GM06990 (cell line): ENCODE measurements at regions not wholly inside any gene's neighbourhood (a gene's known extent, or its start where the extent isn't known, plus 50 kb on each side); places are given as distances from the start of the nearest gene placed in this dataset.

Experiments
- DNase-seq: peaks from one replicate; pipeline ENCODE4 v3.0.0-alpha.2; 2011; ENCODE audit not compliant: insufficient read length; ENCODE audit errors: extremely low read depth
- H3K27me3 ChIP-seq: replicated peaks from 2 replicates; pipeline ENCODE4 v1.6.0; 2011; ENCODE audit warnings: low read length; ENCODE audit not compliant: control insufficient read depth, insufficient read depth
- H3K36me3 ChIP-seq: 2 replicates; pipeline ENCODE4 v1.5.1; 2011; ENCODE audit warnings: low read length; ENCODE audit not compliant: control insufficient read depth, insufficient read depth
- H3K4me3 ChIP-seq: replicated peaks from 2 replicates; pipeline ENCODE4 v1.5.1; 2011; ENCODE audit warnings: low read depth, mild to moderate bottlenecking, control low read depth, low read length
- CTCF ChIP-seq: IDR thresholded peaks from 2 replicates; pipeline ENCODE4 v1.5.1; 2011; ENCODE audit warnings: low read length, control low read depth, mild to moderate bottlenecking, inconsistent platforms; ENCODE audit not compliant: insufficient read depth, poor library complexity, severe bottlenecking

DNA sequence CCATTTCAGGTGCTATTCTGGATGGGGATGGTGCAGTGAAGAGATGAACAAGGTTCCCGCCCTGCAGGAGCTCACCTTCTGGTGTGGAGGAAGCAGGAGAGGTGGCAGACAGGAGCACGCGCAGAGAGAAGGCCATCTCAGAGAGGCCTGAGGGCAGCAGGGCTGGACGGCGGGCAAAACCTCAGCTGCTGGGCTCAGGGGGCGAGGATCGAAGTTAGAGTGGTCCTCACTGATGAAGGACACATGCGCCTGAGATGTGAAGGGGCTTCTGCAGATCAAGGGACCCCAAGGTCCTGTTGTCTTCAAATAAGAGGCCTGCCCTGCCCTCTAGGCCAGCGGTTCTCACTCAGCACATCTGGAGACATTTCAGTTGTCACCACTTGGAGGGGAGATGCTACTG, 198.4 kb upstream of the PMEPA1 start:
- H3K4me3 ChIP-seq, result no peak overlapping the region
- no peaks in the 10 kb centered on the region for H3K36me3 ChIP-seq
- H3K27me3 ChIP-seq, result no peaks in the 10 kb centered on the region; the same call in 1 of the 2 replicates
- TF ChIP-seq CTCF, result no peak
- no peak for DNase-seq

GRCh38 chr20:57907131-57908000, 197.6 kb upstream of the PMEPA1 start:
- no peak for DNase-seq
- Histone ChIP-seq H3K27me3 (no peaks in the 10 kb centered on the region; the same call in 1 of the 2 replicates), H3K4me3 (no peak overlapping the region), H3K36me3 (no peaks in the 10 kb centered on the region)
- TF ChIP-seq CTCF, result no peak

GRCh38 chr20:57905448-57905847, 195.6 kb upstream of the PMEPA1 start:
- no peak overlapping the region for H3K4me3 ChIP-seq
- H3K27me3 ChIP-seq, result no peaks in the 10 kb centered on the region; the same call in none of the 2 replicates
- no peaks in the 10 kb centered on the region for H3K36me3 ChIP-seq

DNA sequence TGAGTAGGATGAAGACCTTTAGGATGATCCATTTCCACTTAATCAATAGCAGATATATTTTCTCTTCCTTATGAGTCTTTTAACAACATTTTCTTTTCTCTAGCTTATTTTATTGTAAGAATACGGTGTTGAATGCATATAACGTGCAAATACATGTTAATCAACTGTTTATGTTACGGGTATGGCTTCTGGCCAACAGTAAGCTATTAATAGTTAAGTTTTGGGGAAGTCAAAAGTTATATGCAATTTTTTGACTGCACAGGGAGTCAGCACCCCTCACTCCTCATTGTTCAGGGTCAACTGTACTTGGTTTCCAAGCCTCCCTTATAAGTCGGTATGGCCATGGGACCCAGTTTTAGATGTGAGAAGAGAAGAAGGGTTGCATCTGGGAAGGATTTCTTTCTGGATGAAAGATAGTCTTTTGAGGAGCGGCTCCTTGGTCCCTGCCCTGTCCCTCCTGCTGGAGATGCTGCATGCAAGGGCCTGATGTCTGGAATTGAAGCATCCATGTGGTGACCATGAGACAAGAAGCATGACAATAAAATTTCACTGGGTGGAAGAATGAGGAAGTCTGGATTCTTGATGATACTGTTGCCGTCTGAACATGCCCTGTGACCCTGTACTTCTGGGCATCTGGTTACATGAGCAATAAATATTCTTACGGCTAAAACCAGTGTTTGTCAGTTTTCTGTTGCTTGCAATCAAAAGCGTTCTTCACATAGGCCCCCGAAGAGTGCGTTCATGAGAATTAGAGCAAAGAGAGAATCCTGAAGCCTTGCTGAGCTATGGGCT, 194.7 kb upstream of the PMEPA1 start:
- H3K36me3 ChIP-seq, result no peaks in the 10 kb centered on the region
- no peak for TF ChIP-seq CTCF
- H3K4me3 ChIP-seq, result no peak overlapping the region
- DNase-seq, result no peak
- H3K27me3 ChIP-seq, result no peaks in the 10 kb centered on the region; the same call in none of the 2 replicates

More at GRCh38 chr20:57905448-57905847, 195.6 kb upstream of the PMEPA1 start:
- no peak for TF ChIP-seq CTCF
- DNase-seq, result no peak

DNA sequence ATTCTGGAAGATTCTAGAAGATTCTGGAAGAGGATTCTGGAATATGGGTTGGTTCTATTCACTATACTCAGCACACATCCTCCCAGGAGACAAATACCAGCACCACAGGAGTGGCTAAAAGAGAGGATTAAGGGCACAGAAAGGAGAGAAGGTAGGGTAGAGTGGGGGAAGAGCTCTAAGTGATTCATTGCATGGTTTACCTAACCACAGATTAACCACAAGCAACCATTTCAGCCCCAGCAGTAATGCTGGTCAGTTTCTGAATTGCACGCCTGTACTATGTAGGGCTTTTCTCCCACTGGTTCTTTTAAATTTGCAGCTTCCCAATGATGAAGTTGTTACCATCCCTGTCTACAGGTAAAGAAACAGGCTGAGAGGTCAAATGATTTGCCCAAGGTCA, 192.7 kb upstream of the PMEPA1 start:
- no peaks in the 10 kb centered on the region; the same call in none of the 2 replicates for H3K27me3 ChIP-seq
- TF ChIP-seq CTCF, result no peak
- no peaks in the 10 kb centered on the region for H3K36me3 ChIP-seq
- no peak for DNase-seq
- H3K4me3 ChIP-seq, result no peak overlapping the region
